ENCODE measurements at regions not wholly inside any gene's neighbourhood (a gene's known extent, or its start where the extent isn't known, plus 50 kb on each side); places are given as distances from the start of the nearest gene placed in this dataset.
"Not testable (repeated sequence)": the region's sequence is repeated elsewhere in the genome, so short reads cannot be mapped to it uniquely, and the experiment has no call there.

- no peak for DNase-seq
These were observed 1660.8 kb downstream of the PLA2G4A start for GRCh38 chr1:188489336-188490112.

GRCh38 chr1:188496506-188496905, 1667.8 kb downstream of the PLA2G4A start:
- no peak for DNase-seq

GRCh38 chr1:188497020-188497419, 1668.3 kb downstream of the PLA2G4A start:
- no peak for DNase-seq

GRCh38 chr1:188499690-188500089, 1670.9 kb downstream of the PLA2G4A start:
- DNase-seq: no peak

GRCh38 chr1:188514917-188515316, 1686.2 kb downstream of the PLA2G4A start:
- DNase-seq: no peak

- DNase-seq: no peak
These were observed 1688.4 kb downstream of the PLA2G4A start for GRCh38 chr1:188517139-188517538.

- no peak for DNase-seq
These were observed 1722.4 kb downstream of the PLA2G4A start for GRCh38 chr1:188551176-188551575.

GRCh38 chr1:188557053-188557452, 1728.3 kb downstream of the PLA2G4A start:
- DNase-seq: no peak

GRCh38 chr1:188582911-188583532, 1754.3 kb downstream of the PLA2G4A start:
- no peak for DNase-seq

GRCh38 chr1:188584119-188584518, 1755.4 kb downstream of the PLA2G4A start:
- no peak for DNase-seq

- DNase-seq: no peak
These were observed 1761.9 kb downstream of the PLA2G4A start for GRCh38 chr1:188590641-188591040.

GRCh38 chr1:188594542-188595235, 1765.9 kb downstream of the PLA2G4A start:
- DNase-seq: no peak

GRCh38 chr1:188599313-188599712, 1770.6 kb downstream of the PLA2G4A start:
- no peak for DNase-seq

- DNase-seq: no peak
These were observed 1782.7 kb downstream of the PLA2G4A start for GRCh38 chr1:188611432-188611831.

GRCh38 chr1:188615321-188615720, 1786.6 kb downstream of the PLA2G4A start:
- DNase-seq: no peak

- DNase-seq: no peak
These were observed 1791.5 kb downstream of the PLA2G4A start for GRCh38 chr1:188620236-188620635.

GRCh38 chr1:188641566-188642211, 1812.9 kb downstream of the PLA2G4A start:
- no peak for DNase-seq

GRCh38 chr1:188642704-188643103, 1814.0 kb downstream of the PLA2G4A start:
- DNase-seq: no peak

GRCh38 chr1:188652678-188653077, 1823.9 kb downstream of the PLA2G4A start:
- no peak for DNase-seq

- DNase-seq: not testable (repeated sequence)
These were observed 1821.7 kb downstream of the BRINP3 start for GRCh38 chr1:188655966-188656365.

GRCh38 chr1:188660572-188660971, 1817.1 kb downstream of the BRINP3 start:
- DNase-seq: no peak

- DNase-seq: no peak
These were observed 1812.2 kb downstream of the BRINP3 start for GRCh38 chr1:188665477-188665876.

- no peak for DNase-seq
These were observed 1809.6 kb downstream of the BRINP3 start for GRCh38 chr1:188668083-188668482.

Measured in AML-193 (cell line).